ENCODE measurements at regions not wholly inside any gene's neighbourhood (a gene's known extent, or its start where the extent isn't known, plus 50 kb on each side); places are given as distances from the start of the nearest gene placed in this dataset.

GRCh38 chr5:173423452-173424117, 95.4 kb upstream of the STC2 start (continued):
- no peak for TF ChIP-seq MAFK (IDR thresholded peaks at IDR 0.05; ENCODE audit: low read depth, low read length)
- no peak for TF ChIP-seq CHD1 (IDR thresholded peaks at IDR 0.05; ENCODE audit: low read depth, low read length)
- TF ChIP-seq KDM1A (IDR thresholded peaks at IDR 0.05; ENCODE audit: borderline replicate concordance, low read length), result no peak
- TF ChIP-seq SIN3A (conservative IDR thresholded peaks at IDR 0.05 in 1 of 2, IDR thresholded peaks at IDR 0.05 in 1 of 2; ENCODE audit: low read depth in 1 of 2, low read length in 2 of 2), result no peak
- TF ChIP-seq NRF1 (IDR thresholded peaks at IDR 0.05; ENCODE audit: low read depth, low read length), result no peak
- TF ChIP-seq SAP30 (IDR thresholded peaks at IDR 0.05; ENCODE audit: insufficient read depth, insufficient replicate concordance, low read length), result no peak

Data from H1 (cell line).